HG03175 (cell line): ENCODE measurements at regions not wholly inside any gene's neighbourhood (a gene's known extent, or its start where the extent isn't known, plus 50 kb on each side); places are given as distances from the start of the nearest gene placed in this dataset.

ENCODE experiments used
- ATAC-seq: cut with Tn5 transposase; IDR thresholded peaks from one replicate; pipeline ENCODE4 v1.9.1; 2021; ENCODE audit warnings: mild to moderate bottlenecking, moderate library complexity; ENCODE audit not compliant: unreplicated experiment

GRCh38 chr2:71749671-71750101, 296.3 kb downstream of the DYSF start:
- no peak for ATAC-seq

GRCh38 chr2:71748227-71748626, 294.9 kb downstream of the DYSF start:
- ATAC-seq: no peak

GRCh38 chr2:71747559-71747958, 294.2 kb downstream of the DYSF start:
- no peak for ATAC-seq

GRCh38 chr2:71746946-71747501, 293.7 kb downstream of the DYSF start:
- ATAC-seq: no peak

GRCh38 chr2:71744781-71745180, 291.4 kb downstream of the DYSF start:
- no peak for ATAC-seq

GRCh38 chr2:71743995-71744675, 290.8 kb downstream of the DYSF start:
- ATAC-seq: no peak

- no peak for ATAC-seq
Observed at GRCh38 chr2:71742953-71743601, 289.7 kb downstream of the DYSF start.

- ATAC-seq: no peak
Observed at GRCh38 chr2:71736986-71737385, 283.6 kb downstream of the DYSF start.

- ATAC-seq: no peak
Observed at GRCh38 chr2:71736091-71736861, 282.9 kb downstream of the DYSF start.
